Activated CD8-positive, alpha-beta memory T cell treated with anti-CD3 and anti-CD28 coated beads, Interleukin-2, amount 50 U/mL, for 4 hours (primary cell): ENCODE measurements at regions not wholly inside any gene's neighbourhood (a gene's known extent, or its start where the extent isn't known, plus 50 kb on each side); places are given as distances from the start of the nearest gene placed in this dataset.
"Not testable (repeated sequence)": the region's sequence is repeated elsewhere in the genome, so short reads cannot be mapped to it uniquely, and the experiment has no call there.

ENCODE experiments used
- DNase-seq: peaks from one replicate; pipeline ENCODE4 v3.0.0-alpha.2; 2020

DNA sequence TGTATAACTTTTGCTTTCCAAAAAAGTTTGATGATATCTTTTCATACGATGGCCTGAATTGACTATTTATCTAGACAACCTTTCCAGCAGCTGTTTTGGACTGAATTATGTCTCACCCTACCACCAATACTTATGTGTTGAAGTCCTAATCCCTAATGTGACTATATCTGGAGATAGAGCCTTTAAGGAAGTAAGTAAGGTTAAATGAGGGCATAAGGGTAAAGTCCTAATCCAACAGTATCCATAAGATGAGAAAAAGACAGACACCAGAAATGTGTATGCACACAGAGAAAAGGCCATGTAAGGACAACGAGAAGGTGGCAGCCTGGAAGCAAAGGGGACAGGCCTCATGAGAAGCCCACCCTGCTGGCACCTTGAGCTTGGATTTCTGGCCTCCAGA is 86.6 kb upstream of the PPARGC1A start:
- DNase-seq, result no peak

DNA sequence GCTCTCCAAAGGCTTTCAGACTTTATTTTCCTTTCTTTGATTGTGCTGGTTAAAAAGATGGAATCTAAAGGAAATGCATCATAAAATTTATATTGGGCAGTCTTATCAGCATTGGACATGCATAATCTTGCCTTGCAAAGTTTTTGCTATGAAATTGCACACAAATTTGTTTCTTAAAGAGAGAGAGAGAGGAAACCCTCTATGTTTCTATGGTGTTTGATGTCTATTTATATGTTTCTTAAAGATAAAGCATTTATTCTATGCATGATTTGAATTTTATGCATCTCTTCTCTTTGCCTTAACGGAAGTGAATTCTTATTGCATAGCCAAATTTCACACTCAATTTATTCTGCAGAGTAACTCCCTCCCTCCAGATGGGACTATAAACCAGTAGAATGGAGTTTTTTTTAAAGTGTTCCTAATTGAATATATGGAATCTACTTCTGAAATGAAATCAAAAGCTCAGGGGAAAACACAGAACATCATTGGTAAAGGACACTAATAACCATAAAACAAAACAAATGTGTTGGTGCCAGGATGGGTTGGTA is 83.5 kb upstream of the PPARGC1A start:
- no peak for DNase-seq

DNA sequence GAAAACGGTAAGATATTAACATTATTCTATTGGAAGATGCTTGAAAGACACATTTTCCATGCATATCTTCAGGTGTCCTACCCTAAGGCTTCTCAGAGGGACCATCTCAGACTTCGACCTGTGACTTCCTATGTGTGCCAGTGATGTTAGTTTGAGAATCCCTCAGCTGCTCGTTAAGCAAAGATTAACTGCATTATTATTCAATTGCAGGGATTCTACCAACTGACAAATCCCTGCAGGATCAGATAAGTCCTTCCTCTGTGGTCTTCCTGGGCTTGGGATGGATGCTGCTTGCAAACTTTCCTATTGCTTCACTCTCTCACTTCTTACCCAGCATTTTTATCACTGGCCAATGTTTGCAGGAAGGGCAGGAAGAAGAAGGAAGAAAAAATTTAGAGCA is 83.0 kb upstream of the PPARGC1A start:
- DNase-seq, result no peak

DNA sequence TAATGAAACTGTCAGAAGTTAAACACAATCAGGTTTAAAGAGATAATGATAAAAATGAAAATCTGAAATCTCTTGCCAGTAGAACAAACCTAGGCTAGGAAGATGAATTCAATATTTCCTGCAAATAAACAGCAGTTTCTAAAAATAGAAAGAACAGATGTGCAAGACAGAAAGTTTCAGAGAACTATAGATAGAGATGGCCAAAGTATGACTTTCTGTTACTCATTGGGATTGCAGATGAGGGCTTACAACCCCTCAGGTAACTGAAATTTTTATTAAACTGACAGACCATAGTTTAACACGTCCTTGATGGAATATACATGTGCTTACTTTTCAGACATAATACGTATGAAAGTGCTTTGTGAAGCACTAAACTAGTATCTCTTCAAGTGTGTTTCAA is 82.3 kb upstream of the PPARGC1A start:
- DNase-seq, result no peak

DNA sequence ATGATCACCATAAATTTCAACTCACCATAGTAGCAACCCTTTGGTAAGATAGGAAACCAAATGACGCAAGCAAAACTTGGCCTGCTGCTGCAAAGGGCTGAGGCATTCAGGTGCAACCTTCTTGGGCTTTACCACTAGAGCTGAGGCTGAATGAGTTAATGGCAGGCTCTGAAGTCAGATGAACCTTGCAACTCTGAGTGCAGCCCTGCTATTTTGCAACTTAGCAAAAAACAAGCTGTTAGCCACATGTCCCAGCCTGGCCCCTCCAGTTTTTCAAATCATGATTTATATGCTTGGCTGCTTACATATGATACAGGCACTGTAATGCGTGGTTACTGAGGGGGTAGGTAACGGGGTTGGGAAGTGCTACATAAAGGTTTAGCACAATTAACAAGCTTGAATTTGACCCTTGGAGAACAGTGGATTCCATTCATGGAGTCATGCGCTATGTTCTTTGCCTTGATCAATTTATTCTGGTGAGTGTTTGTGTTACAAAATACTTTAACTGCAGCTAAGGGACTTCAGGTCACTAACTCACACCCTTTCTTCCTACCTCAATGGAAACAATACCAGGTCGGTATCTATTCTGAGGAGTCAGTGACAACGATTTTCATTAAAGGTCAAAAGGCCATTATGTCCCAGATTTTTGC is 80.5 kb upstream of the PPARGC1A start:
- DNase-seq, result no peak

DNA sequence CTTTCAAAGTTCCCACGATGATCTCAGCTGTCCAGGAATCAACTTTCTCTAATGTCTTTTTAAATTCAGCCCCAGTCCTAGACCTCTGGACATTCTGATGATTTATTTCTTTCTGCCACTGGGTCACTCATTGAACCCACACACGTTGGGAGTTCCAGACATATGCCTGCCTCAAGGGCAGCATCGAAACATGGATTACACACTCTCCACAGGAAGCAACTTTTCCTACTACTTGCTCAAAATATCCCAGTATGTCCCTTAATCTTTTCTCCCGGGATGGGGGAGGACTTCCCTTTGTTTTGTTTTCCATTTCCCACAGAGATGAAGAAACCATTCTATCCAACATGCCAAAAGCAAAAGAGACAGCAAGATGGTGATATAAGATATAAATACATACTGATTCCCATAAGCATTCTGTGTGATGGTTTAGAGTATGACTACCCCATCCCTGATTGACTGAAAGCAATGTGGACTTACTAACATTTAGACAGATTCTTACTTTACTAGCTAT is 79.8 kb upstream of the PPARGC1A start:
- DNase-seq, result no peak

DNA sequence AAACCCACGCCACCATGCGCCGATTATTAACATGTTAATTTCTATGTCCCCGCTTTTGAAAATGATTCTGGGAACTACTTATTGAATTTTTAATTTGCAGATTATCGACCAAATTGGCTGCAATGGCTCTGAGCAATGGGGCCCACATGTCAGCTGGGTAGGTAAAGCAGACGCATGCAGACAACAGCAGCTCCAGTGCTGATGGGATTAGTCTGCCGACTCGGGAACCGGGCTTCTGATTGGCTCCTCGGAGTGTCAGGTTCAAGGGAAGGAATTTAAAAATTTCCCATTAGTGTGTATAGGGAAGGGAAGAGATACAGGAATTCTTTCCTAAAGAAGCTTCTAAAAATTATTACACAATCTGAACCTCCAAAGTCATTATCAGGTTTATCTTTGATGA is 77.4 kb upstream of the PPARGC1A start:
- DNase-seq, result no peak

DNA sequence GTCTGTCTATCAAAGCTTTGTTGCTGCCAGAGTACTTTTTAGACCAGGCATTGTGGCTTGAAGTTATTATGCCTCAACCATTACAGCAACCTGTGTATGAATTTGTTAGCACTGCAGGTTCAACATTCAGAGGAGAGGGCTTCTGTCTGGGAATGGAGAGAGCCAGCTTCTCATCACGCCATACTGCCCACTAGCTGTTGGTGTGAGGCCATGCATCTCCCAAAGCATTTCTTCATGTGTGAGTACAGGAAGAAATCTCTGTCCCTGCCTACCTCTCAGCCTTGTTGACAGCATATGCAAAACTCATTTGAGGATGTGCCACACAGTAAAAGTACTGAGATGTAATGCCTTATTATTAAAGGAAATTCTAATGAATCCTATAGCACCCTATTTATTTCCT is 76.9 kb upstream of the PPARGC1A start:
- DNase-seq, result no peak

DNA sequence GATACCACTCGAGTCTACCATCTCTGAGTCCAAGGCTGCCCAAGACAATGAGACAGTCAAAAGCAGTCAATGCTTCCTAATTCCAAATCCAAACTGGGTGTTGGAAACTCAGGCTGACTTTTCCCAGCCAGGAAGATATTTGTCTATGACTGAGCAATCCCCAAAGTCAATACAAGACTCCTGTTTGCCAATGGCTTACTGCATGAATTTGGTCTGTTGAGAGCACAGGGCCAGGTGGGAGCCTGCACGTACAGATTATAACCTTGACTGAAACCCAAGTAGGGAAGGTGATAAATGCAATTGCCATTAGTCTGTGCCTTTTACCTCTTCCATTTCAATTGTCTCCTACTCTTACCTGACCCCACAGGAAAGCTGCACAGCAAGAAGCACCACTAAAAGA is 72.6 kb upstream of the PPARGC1A start:
- no peak for DNase-seq

DNA sequence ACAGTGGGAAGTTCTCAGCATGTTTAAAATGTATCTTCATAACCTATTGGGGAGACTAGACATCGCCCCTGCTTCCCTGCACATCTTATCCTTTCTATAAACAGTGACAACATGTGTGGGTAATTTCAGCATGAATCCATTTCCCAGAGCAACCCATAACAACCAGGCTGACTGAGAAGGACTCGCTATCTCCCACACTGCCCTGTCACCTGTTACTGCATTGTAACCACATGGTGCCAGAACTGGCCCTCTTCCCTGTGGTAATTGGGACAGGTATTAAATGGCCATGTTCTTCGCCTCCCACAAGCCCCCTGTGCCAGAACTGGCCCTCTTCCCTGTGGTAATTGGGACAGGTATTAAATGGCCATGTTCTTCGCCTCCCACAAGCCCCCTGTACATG is 71.5 kb upstream of the PPARGC1A start:
- DNase-seq, result not testable (repeated sequence)

DNA sequence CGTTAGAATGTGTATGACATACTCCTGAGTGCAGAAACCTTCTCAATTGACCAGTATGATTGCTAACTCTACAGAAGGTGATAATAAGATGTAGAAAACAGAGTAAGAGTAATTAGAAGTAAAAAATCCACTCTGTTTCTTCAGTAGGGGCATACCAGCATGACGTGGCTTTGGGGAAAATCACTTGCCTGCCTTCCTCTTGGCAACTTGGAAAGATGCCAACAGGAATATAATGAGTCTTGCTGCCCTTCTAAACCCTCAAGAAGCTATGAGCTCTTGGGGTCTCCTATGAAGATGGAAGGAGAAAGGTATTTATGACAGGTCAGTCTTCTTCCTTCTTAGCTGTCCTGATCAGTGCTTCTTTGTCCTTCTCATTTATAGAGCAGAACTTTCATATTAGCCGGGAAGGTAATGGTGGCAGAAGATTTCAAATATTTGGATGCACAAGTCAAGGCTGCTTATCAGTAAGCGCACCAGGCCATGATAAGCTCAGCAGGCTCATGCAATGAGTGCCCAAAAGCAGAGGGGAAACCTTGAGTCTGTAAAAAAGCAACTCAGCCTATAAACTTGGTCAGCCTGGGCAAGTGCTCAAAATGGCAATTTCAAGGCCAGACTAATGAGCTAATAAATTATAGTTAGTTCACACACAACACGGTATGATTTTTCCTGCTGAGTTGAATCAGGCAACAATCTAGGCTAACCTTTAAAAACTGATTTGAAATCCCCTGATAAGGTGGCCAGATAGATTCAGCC is 69.7 kb upstream of the PPARGC1A start:
- DNase-seq, result no peak

DNA sequence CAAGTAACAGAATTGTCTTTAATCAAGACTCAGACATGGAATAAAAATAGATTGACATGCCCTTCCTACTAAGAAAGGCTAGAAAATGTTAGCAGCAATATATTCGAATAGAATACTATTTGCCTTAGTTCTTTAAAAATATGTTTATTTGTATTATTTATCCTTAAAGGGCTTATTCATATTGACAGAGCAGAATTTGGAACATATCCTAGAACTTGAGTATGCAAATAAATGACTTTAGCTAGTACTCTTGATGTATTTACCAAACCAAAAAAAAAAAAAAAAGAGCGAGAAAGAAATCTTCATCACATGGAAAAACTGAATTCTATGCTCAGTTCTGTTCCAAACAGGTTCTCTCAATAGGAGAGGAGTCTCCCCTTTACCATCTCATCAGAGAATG is 68.9 kb upstream of the PPARGC1A start:
- no peak for DNase-seq

DNA sequence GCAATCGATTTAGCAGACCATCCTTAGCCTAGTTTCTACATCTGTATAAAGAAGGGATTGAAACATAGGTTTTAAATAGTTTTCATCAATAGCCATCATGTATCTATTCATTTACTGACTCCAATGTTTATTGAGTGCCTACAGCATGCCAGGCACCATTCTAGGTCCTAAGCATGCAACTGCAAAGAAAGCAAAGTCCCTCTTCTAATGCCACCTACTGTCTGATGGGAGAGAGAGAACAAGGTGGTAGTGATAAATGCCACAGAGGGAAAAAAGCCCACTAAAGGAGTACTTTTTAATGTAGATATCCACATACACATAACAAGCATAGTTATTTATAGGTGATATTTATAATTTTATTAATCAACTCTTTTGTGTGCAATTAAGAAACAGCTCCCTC is 67.6 kb upstream of the PPARGC1A start:
- no peak for DNase-seq

DNA sequence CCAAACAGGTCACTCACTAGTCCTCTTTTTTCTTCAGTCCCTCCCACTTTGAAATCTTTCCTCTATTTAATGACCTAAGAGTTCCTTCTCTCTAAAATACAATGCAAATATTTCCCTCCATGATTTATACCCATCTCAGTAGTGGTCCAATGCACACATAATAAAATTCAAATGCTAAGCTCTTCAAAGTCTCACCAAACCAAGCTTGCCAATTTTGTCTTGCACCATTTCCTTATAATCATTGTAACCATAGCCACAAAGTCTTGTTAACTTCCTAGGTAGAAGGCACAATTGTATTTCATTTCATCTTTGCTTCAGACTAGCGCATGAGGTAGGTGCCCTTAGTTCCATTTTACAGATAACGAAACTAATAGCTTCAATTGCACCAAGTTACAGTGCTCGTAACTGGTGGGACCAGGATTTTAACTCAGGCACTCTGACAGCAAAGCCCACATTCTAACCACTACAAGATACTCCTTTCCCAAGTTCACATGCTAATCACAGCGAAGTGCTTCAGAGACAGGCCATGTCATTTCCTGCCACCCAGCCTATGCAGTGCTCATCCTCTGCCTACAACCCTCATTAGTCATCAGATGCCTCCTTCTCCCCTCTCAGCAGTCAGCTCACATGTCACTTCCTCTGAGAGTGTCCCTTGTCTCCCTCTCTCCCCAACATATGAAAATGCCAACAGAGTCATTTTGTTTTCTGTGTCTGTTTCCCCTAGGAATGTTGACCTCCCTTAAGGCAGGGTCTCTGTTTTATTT is 66.9 kb upstream of the PPARGC1A start:
- DNase-seq, result no peak

DNA sequence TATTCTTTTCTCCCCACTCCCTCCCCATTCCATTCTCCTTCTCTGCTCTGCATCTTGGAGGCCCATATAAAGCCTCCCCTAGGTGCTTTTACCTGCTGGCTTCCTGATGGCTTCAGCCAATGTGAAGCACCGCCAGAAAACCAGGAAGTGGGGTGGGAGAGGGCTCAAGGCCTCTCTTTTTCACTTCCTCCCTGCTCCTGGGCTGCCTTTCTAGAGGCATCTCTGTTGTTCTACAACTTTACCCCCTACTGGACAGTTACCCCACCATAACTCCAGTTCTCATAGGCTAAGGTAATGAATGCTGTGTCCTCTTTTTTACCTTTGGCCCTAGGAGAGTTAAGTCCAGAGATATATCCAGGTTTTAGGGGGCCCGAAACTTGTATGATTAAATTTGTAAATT is 62.4 kb upstream of the PPARGC1A start:
- no peak for DNase-seq

DNA sequence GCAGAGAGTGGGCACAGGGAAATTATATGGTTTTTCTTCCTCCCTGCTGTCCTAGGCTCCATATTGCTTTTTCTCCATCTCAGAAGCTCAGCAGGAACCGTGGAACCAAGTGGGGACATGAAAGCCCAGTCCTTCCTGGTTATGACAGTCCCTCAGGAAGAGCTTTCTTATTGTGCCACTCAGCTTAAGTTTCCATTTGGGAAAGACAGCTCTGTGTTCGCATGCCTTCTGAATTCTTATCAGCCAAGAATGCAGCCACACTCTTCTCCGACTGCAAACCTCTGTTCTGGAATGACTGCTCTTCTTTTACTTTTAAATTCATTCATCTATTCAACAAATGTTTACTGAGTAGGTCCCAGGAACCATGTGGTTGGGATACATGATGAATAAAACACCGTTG is 58.0 kb upstream of the PPARGC1A start:
- DNase-seq, result no peak

DNA sequence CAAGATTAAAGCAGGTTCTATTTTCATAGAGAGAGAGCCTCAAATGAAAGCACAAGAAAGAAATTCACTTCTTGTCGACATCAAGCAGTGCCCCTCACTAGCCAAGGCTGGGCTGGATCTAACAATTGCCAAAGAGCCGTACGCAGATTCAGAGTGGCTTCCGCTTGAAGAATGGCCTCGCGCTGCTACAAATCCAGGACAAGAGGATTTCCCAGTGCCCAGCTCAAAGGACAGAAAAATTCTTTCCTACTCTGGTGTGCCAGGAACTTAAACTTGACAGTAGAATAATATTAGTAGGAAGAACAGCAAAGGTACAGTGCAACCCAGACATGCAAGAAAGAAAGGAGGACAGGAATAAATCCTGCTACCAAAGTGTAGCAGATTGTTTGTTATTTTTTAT is 56.5 kb upstream of the PPARGC1A start:
- DNase-seq, result no peak

DNA sequence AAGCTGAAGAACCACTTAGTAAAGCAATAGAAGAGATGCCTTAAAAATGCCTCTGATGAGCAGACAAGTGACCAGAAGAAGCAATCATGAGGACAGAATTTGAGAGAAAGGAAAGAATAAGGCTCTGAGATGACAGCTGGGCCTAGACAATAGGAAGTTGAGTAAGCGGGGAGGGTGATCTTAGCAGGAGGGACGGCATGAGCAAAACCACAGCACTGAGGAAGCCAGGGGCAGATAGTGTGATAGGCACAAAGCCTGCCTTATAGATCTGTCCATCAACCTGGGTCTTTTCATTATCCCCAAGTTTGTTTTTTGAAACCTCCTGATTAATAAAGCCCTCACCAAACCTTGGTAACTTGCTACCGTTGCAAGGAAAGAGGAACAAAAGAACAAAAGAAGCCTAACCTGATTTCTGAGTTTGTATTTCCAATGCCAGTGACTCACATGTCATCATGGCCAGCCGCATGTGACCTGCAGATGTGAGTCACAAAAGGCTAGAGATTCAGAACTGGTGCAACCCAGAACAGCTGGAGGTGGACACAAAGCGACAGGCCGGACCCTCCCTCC is 55.7 kb upstream of the PPARGC1A start:
- DNase-seq, result no peak

DNA sequence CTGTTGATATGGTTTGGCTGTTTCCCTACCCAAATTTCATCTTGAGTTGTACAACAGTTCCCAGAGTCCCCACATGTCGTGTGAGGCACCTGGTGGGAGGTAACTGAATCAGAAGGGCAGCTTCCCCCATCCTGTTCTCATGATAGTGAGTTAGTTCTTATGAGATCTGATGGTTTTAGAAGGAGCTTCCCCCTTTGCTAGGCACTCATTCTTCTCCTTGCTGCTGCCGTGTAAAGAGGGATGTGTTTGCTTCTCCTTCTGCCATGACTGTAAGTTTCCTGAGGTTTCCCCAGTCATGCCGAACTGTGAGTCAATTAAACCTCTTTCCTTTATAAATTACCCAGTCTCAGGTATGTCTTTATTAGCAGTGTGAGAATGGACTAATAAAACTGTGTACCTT is 54.7 kb upstream of the PPARGC1A start:
- DNase-seq, result not testable (repeated sequence)

DNA sequence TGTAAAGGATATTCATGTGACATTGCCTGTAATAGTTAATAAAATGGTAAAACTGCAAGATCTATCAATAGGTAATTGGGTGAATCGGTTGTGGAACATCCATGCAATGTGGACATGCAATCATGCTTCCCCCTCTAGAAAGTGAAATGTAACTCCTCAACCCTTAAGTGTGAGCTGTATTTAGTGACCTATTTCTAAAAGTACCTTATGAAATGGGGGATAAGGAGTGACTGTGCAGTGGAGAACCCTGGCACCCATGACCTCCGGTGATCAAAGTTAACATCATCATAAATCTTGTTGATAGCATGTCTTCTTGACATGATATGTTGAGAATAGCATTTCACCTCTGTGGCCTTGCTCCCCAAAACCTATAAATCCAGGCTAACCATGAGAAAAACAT is 53.6 kb upstream of the PPARGC1A start:
- DNase-seq, result no peak

DNA sequence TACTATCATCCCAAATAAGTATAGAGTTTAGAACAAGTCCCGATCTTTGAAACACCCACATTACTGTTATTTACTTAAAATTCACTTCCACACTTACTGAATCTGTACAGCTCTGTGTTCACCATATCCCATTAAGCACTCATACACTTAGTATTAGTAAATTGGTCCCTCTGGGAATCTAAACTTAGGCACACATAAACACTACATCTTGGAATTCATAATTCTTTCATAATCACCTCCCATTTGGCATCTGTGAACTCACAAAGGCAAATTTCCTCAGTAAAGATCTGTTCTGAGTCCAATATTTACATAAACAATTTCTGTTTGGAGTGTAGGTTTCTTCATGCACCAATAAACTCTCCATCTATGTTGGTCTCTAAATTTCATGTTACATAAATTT is 52.6 kb upstream of the PPARGC1A start:
- DNase-seq, result no peak
